DMS 273 treated with DMSO at 0.1 percent for 48 hours (cell line): ENCODE measurements at regions not wholly inside any gene's neighbourhood (a gene's known extent, or its start where the extent isn't known, plus 50 kb on each side); places are given as distances from the start of the nearest gene placed in this dataset.

ENCODE experiments used
- DNase-seq: peaks from one replicate; lab custom pipeline; 2025; lab: John Stamatoyannopoulos, UW

DNA sequence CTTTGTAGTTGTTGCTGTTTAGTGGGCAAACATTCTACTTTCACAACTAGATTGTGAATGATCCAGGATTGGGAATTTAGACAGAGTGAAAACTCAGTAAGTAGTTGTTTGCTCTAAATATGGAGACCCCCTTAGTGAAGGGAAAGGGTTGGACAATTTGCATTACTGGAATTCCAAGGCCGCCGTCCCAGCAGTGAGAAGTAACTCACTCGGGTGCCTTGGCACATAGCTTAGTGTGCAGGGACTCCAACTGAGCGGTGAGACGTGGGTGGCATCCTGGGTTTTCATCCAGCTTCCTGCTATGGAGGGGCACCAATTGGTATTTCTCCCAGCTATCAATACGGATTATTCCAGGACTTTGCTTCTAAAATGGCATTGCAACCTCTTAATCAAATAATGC, 69.7 kb upstream of the FCN1 start:
- DNase-seq = no peak

DNA sequence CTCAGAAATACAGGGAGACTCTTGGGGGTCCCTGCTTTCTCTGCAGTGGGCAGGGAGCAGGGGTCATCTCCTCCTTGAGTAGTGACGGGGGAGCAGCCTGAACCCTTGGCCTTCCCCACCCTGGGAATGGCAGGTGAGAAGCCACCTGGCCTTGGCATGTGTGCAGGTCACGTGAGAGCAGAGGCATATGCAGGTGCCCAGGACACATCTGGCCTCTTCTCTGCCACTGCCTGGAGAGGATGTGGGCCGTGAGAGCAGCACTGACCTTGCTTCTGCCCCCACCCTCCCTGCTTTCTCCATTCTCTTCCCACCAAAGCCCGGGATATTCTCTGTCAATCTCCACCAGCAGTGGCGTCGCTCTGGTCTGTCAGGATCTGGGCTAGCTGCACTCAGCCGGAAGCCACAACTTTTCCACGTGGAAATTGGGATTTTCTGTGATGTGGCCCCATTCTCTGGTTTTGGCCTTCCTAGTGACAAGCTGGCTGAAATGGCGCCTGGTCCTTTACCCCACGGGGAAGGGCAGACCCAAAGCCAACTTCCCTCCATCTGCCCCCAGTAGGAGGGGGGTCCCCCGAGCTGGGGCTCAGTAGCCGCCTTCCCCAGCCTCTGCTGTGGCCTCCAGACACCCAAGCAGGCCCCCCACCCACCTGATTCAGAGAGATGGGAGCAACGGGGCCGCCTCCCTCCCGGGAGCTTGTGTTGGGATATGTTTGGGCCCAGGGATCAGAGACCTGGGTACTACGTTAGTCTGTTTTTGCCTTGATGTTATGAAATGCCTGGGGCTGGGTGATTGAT, 70.4 kb upstream of the FCN1 start:
- DNase-seq = no peak

DNA sequence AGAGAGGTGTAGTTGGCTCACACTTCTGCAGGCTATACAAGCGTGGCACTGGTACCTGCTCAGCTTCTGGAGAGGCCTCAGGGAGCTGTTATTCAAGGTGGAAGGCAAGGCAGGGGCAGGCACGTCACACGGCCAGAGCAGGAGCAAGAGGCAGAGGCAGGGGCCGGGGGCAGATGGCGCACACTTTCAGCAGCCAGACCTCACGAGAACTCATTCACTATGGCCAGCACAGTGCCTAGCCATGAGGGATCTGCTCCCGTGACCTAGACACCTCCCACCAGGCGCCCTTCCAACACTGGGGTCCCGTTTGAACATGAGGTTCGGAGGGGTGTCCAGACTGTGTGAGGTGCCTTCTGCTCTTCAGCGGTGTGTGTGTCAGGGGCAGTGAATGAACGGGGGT, 71.0 kb upstream of the FCN1 start:
- DNase-seq = no peak

DNA sequence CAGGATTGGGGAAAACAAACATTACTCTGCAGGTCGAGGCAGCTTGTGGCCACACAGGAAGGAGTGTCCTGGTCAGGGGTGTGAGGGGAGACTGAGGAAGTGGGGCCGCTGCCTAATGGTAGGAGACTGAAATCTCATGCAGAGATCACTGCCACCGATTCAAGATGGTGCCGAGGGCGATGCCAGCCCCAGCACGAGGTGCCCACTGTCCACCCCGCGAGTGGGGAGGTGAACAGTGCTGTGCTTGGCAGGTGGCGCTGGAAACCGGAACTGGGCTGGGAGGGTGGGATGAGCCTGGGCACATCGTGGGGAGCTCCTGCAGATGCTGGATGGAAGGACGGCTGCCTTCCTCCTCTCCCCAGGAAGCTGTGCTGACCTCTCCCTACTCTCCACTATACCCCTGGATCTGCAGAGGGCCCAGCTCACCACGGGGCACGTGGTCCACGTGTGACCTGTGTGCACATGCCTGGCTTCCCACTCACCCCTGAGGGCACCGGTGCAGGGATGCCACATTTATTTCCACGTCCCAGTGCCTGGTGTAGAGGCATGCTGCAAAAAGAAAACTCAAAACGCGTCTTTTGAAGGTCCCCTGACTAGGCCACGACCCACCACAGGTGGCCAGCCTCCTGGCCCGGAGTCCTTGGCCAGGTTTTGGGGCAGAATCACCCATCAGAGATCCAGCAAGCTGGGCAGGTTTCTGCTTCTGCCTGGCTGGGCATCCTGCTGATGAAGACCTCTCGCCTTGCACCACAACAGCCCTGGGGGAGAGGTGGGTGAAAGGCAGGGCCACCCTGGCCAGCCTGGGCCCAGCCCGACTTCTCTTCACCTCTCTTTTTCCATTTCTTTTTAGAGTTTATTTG, 71.7 kb upstream of the FCN1 start:
- no peak for DNase-seq

DNA sequence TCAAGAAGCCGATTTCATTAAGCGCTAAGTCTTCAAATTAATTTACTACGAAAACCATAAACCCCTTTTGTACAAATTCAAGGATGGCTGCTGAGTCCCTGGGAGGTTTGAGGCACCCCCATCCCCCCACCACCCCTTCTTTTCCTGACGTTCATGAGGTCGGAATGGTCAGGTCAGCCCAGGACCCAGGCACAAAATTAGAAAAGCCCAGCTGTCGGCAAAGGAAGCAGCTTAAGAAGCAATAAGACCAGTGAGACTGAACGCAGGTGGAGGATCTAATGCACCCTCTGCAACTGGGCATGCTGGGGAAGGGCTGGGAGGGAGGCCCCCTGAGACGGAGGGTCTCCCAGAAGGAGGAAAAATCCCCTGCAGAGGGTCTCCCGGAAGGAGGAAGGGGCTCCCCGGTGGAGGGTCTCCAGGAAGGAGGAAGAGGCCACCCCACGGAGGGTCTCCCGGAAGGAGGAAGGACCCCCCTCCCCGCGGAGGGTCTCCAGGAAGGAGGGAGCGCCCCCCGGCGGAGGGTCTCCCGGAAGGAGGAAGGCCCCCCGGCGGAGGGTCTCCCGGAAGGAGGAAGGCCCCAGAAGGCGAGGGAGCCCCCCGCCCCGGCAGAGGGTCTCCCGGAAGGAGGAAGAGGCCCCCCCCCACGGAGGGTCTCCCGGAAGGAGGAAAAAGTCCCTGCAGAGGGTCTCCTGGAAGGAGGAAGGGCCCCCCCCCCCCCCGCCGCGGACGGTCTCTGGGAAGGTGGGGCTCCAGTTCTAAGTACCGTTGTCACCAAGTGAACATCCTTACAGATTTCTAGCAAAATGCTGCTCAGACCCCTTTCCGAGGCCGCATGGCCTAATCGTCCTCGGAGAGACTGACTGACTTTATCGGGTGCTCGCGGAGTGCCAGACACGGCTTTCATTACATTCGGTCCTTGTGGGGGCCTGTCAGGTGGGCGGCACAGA, 74.4 kb upstream of the FCN1 start:
- no peak for DNase-seq

DNA sequence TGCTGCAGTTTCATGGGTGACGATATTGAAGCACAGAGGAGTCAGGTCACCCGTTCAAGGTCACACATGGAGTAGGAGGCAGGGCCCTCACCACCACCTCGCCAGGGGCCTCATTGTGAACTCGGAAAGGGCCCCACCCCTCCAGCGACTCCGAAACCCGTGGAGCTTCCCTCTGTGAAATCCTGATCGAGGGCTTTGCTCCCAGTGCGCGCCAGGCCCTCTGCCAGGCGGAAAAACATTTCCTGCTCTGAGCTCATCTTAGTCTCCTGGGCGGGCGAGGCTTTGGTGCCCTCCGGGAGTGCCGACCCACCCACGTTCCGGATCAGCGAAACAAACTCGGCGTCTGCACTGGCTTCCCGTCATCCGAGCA, 75.0 kb upstream of the FCN1 start:
- DNase-seq = no peak

DNA sequence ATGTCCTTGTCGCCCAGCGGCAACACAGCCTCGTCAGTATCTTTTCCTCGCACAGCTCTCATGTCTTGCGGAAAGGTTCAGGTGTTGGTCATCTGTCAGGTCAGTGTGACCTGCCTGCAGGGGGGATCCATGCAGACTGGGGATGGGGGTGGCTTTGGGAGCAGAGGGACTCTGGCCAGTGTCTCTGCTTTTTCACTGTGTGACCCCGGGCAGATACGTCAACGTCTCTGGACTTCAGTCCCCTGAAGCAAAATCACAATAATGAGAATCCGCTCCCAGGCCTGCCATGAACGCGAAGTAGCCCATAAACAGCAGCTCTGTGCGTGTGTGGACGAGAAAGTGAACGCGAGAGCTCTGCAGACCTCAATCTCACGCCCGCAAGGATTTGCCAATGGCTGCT, 75.7 kb upstream of the FCN1 start:
- DNase-seq = no peak

DNA sequence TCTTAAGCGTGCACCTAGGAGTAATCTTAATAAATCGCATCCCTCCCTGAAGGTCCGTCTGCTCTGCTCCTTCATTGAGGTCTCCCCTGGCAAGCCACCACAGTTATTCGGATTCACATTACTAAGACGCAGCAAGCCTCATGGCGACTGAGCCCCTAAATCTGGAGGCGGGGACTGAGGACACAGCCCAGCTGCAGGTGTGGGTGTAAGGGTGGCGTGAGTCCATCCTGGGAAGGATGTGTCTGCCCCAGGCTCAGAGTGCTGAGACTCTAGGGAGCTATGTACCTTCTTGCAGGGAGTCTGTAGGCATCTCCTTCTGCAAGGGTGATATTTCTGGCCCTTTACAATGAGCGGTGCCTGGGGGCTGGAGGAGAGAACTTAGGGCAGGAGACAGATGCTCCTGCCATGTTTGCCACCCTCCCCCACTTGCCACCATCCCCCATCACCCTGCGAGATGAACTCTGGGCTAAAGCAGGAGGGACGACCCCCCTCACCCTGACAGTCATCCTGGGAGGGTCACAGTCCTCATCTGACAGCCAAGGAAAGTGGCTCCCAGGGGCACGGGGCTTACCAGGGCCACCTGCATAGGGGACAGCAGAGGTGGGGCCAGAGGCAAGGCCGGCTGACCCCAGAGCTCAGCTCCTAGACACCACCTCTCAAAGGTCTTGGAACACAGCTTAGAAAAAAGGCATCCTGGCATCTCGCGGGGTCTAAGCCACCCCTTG, 76.4 kb upstream of the FCN1 start:
- no peak for DNase-seq

DNA sequence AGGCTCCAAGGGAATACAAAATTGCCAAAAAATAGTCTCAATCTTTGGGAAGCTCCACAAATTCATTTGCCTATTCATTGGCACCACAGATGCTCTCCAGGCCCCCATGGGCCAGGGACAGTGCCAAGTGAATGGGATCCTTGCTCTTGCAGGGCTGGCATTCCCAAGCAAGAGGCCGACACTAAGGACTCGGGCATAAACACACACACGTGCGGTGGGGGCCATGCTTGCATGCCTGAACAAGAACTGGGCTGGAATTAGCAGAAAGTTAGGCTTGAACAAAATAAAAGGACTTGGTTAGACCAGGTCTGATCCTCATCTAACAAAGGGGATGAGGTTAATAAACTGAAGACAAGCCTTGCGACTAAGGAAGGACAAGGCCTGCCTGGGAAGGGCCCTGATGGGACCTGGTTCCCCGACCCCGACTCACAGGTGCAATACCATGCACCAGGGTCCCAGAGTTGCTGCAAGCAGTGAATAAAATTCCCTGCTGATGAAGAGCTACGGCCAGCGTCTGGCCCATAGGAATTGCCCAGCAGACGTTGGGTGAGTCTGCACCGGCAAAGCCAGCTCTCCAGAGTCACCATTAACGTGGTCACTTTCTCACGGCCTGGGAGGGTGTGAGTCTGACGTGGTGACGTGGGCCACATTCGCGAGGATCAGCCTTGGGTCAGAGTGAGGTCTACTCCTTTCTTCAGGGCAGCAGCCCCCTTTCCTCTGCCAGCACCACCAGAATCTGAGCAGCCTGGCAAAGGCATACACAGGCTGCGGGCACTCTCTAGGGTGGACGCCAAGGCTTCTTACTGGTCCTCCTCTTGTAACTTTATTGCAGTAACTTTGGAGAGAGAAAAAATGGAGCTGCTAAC, 77.4 kb upstream of the FCN1 start:
- no peak for DNase-seq

DNA sequence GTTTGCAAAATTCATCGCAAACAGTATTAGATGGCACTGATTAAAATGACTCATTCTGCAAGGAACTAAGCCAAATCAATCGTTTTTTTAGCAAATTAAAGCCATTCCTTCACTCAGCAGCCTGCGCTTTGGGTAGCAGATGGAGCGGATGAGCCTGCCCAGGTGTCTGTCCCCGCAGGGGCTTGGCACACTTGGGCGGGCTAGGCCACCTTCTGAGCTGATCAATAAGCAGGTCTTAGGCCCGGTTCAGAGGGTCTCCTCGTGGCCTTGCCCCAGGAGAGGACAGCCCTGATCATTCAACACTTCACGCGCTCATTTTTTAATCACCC, 78.0 kb upstream of the FCN1 start:
- no peak for DNase-seq

DNA sequence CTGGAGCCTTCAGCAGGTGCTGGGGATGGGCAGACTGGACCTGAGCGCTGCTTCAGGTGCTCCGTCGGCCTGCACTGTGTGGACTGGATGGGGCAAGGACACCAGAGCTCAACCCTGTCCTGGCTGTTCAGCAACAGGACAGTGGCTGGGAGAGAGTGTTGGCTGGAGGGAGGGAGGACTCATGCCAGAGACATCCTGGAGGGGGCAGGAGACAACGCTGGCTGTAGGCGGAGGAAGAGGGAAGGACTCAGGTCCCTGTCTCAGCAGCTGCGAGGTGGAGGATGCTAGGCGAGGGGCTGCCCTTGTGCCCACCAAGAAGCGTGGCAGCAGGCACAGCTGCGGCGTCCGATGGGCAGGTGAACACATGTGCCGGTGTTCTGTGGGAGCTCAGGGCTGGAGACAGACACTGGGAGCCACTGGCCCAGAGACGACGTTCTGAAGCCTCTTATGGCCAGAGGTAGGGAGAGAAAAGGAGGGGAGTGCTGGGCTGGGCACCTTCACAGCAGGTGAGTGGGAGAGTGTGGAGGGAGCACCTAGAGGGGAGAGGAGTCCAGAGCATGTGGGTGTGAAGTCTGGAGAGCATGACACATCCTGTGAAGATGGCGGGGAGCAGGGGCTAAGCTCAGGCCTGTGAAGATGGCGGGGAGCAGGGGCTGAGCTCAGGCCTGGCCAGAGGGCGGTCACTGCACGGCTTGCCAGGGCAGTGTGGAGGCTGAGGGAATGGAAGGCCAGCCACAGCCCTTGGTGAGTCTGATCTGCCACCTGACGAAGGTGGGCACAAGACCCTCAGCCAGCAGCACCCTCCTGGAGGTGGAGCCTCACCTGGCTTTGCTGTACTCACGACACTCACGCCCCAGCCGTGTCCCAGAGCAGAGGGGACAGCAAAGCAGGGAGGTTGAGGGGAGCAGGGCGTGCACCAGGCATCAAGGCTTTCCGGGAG, 79.1 kb upstream of the FCN1 start:
- DNase-seq = no peak

DNA sequence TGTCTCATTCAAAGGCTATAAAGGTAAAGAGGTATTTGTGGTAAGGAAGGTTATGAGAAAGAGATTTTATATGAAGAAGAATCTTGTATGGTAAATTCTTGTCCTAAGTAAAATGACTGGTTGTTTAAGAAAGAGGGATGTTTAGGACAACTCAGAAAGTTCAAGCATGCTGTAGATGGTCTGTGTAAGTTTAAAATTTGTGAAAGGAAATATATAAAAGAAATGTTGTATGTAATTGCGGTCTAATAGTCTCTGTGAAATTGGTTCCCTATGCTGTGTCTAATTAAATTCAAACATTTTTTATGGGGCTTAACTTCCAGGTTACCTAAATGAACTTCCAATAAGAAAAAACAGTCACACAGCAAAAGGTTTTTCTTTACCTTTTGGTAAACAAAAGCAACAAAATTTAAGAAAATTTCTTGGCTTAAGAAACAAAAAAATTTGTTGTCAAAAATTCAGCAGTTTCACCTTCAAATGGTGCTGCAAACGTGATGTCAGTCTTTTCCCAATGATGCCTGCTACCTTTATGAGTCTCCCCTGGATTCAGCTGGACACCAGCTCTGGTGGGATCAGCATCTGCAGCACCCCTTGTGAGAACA, 83.0 kb upstream of the FCN1 start:
- DNase-seq = no peak

DNA sequence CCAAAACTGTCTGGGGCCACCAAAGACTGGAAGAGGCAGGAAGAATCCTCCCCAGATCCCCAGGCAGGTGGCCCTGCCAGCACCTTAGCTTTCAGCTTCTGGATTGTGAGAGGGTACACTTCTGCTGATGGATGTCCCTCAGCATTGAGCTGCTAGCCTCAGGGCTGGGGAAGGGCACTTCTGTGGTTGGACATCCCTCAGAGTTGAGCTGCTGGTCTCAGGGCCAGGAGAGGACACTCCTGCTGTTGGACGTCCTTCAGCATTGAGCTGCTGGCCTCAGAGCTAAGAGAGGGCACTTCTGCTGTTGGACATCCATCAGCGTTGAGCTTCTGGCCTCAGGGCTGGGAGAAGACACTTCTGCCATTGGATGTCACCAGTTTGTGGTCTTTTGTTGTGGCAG, 83.8 kb upstream of the FCN1 start:
- DNase-seq = no peak

DNA sequence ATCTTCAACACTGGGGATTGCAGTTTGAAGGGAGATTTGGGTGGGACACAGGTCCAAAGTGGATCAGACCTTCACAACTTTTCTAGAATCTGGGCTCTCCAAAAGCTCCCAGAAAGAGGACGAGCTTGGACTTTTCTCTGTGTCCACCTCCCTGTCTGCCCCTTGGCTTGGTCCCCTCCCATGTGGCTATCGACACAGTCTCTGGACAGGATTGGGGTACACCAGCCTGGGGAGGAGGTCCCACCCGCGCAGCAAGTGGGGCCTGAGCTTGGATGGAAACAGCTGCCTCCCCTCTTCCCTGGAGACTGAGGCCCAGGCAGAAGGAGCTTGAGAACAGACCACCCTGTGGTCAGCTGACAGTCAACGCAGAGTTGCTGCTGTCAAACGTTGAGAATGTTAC, 84.6 kb upstream of the FCN1 start:
- DNase-seq = no peak

DNA sequence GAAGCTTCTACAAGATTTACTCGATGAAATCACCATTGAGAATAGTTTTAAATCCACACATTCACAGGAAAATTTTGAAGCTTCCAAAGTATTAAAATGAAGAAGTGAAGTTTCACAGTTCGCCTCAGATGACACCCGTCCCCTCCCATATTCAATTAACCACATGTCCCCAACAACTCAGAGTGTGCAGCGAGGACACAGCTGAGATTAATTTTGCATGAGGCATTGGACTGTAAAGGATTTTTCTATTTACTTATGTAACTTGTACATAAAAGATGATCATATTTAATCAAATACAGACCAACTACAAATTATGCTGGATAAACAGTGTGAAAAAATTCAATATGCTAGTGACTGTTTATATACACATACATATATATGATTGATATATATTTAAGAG, 84.7 kb upstream of the OLFM1 start:
- no peak for DNase-seq

DNA sequence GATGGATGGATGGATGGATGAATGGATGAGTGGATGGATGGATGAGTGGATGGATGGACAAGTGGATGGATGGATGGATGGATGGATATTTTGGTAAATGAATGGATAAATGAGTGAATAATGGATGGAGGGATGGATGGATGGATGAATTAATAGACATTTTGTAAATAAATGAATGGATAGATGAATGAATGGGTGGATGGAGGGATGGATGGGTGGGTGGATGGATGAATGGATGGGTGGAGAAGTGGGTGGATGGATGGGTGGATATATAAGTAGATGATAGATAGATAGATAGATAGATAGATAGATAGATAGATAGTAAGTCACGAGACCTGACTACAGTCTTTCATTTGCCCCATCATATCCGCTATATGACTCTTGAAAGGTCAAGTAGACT, 82.7 kb upstream of the OLFM1 start:
- DNase-seq = no peak

DNA sequence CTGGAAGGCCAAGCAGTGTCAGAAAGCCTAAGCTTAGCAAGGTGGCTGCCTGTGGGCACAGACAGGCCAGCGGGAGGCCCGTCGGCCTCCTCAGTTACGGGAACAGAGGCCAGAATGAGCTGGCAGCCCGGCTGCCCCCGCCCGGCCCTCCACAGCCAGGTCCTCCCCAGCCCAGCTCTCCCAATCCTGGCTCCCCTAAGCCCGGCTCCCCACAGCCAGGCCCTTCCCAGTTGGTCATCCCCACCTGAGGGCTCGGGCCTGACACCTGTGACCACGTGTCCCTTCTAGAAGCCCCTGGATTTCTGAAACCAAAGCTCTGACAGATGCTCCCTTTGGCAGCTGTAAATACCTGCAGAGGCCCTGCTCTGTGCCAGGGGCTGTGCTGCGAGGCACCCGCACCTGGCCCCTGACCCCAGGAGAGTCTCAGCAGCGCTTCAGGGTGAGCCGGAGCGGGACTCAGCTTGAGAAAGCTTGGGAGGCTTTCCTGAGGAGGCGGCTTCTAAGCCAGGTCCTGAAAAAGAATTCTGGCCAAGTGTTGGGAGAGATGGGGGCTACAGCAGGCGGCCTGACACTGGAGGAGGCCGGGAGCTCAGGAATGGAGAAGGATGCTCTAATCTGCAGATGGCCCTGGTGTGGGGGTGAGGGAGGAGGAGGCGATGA, 80.4 kb upstream of the OLFM1 start:
- no peak for DNase-seq

DNA sequence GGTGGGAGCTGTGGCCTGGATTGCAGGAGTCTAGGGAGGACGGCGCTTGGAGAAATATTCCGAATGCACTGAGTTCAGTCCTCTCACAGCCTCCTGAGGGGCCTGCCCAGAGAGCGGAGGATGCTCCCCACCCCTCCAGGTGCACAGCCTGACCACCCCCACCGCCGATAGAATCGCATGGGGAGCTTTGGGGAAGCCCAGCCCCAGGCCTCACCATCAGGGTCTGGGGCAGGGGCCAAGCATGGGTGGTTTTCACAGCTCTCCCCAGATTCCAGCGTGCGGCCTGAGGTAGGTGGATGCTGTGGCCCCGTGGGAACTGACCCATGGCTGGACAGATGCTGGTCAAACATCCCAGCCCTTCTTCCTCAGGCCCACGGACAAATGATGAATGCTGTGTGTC, 79.9 kb upstream of the OLFM1 start:
- no peak for DNase-seq

DNA sequence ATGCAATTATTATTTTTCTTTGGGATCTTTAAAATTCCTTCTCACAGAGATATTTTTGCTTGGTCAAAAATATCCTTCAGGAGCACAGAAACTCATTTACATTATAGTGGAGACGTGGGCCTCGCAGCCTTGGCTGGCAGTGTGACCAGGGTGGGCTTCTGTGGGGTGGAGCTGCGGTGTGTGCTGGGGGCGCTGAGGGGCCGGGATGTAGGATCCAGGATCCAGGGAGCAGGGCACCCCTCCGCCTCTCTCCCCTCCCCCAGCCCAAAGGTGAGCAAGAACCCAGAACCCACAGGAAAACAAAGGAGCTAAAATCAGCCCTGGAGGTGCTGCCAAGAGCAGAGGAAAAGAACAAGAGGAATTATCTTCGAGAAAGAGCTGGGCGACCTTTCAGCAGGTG, 79.1 kb upstream of the OLFM1 start:
- no peak for DNase-seq
